Bronchial epithelial cell (primary cell): ENCODE measurements at regions not wholly inside any gene's neighbourhood (a gene's known extent, or its start where the extent isn't known, plus 50 kb on each side); places are given as distances from the start of the nearest gene placed in this dataset.

Experiments used
- DNase-seq: peaks from one replicate; pipeline ENCODE4 v3.0.0-alpha.2; 2010; ENCODE audit warnings: low read depth
- FAIRE-seq: peaks from 2 replicates; lab custom pipeline; 2011; peaks lifted over from hg19 to GRCh38; lab: Jason Lieb, UNC
- H3K27me3 ChIP-seq: 2 replicates; pipeline ENCODE4 v1.5.1; 2011; ENCODE audit warnings: low read length; ENCODE audit not compliant: control insufficient read depth, insufficient read depth
- H3K36me3 ChIP-seq: 2 replicates; pipeline ENCODE4 v1.5.1; 2011; ENCODE audit warnings: low read length; ENCODE audit not compliant: control insufficient read depth, insufficient read depth
- H3K4me3 ChIP-seq: 2 replicates; pipeline ENCODE4 v1.5.1; 2011; ENCODE audit warnings: mild to moderate bottlenecking, low read depth, low read length, control low read depth
- CTCF ChIP-seq: IDR thresholded peaks from 2 replicates; pipeline ENCODE4 v1.5.1; 2011; ENCODE audit warnings: mild to moderate bottlenecking, moderate library complexity, low read length, control low read depth, inconsistent platforms; ENCODE audit not compliant: insufficient read depth, severe bottlenecking

- no peaks in the 10 kb centered on the region for H3K36me3 ChIP-seq
- H3K4me3 ChIP-seq = no peak overlapping the region
- DNase-seq (no peak), FAIRE-seq (no peak)
- TF ChIP-seq CTCF = no peak
- no peaks in the 10 kb centered on the region for H3K27me3 ChIP-seq
These were observed 406.7 kb downstream of the MLLT3 start for GRCh38 chr9:20215552-20215951.

GRCh38 chr9:20212806-20213205, 409.5 kb downstream of the MLLT3 start:
- H3K36me3 ChIP-seq = no peaks in the 10 kb centered on the region
- FAIRE-seq (no peak), DNase-seq (peak; percentile 66)
- H3K27me3 ChIP-seq = no peaks in the 10 kb centered on the region
- no peak for TF ChIP-seq CTCF
- H3K4me3 ChIP-seq = no peak overlapping the region

- no peaks in the 10 kb centered on the region for H3K27me3 ChIP-seq
- no peak for TF ChIP-seq CTCF
- H3K4me3 ChIP-seq = no peak overlapping the region
- DNase-seq (no peak), FAIRE-seq (no peak)
- H3K36me3 ChIP-seq = no peaks in the 10 kb centered on the region
These were observed 412.6 kb downstream of the MLLT3 start for GRCh38 chr9:20209391-20210340.

GRCh38 chr9:20208961-20209371, 413.3 kb downstream of the MLLT3 start:
- Histone ChIP-seq H3K27me3 (no peaks in the 10 kb centered on the region), H3K4me3 (no peak overlapping the region), H3K36me3 (no peaks in the 10 kb centered on the region)
- TF ChIP-seq CTCF = no peak
- no peak for FAIRE-seq
- peak; percentile 66 for DNase-seq

- H3K27me3 ChIP-seq = no peaks in the 10 kb centered on the region
- TF ChIP-seq CTCF = no peak
- FAIRE-seq (no peak), DNase-seq (no peak)
- no peak overlapping the region for H3K4me3 ChIP-seq
- H3K36me3 ChIP-seq = no peaks in the 10 kb centered on the region
These were observed 414.1 kb downstream of the MLLT3 start for GRCh38 chr9:20208226-20208625.
